Upper lobe of left lung (tissue), 4 donors: ENCODE measurements at regions not wholly inside any gene's neighbourhood (a gene's known extent, or its start where the extent isn't known, plus 50 kb on each side); places are given as distances from the start of the nearest gene placed in this dataset.

Source experiments
- CTCF ChIP-seq, 6 experiments: fragments of 450-650 bp in 4 of 6; fragments of 200-600 bp in 2 of 6; sonication (generic) in 2 of 6; IDR thresholded peaks; one replicate each; pipeline ENCODE4 v1.5.1; 2016 to 2019; ENCODE audit warnings: antibody characterized with exemption in 6 of 6
- EP300 ChIP-seq, 4 donors: sonication (generic); formaldehyde crosslinking; IDR thresholded peaks; one replicate each; pipeline ENCODE4 v1.5.1; 2017; ENCODE audit warnings: antibody characterized with exemption in 4 of 4, control low read depth in 2 of 4
- POLR2A ChIP-seq, 4 donors: fragments of 450-650 bp; IDR thresholded peaks; one replicate each; pipeline ENCODE4 v1.5.1; 2016 to 2017; ENCODE audit warnings: antibody characterized with exemption in 4 of 4, mild to moderate bottlenecking in 2 of 4

DNA sequence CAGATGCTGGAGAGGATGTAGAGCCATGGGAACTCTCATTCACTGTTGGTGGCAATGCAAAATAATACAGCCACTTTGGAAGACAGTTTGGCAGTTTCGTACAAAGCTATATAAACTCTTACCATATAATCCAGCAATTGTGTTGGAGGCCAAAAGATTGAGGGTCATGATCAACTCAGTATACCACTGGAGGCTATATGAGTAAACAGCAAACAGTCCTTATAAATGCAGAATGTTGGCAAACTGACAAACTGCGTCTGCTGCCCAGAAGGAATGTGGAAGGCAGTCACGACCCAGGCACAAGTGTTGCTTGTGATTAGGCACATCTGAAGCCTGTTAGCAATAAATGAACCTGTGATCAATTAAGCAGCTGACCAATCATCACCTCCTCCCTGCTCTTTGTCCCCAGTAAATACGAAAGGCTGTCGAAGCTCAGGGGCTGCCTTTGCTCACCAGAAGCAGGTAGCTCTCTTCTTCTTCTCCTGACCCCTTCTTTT is 98.1 kb upstream of the SPOPL start:
- TF ChIP-seq CTCF (IDR thresholded peaks at IDR 0.05) (no peak), EP300 (IDR thresholded peaks at IDR 0.05) (no peak), POLR2A (IDR thresholded peaks at IDR 0.05) (no peak)
